Activated CD8-positive, alpha-beta T cell treated with anti-CD3 and anti-CD28 coated beads for 36 hours (primary cell): ENCODE measurements at regions not wholly inside any gene's neighbourhood (a gene's known extent, or its start where the extent isn't known, plus 50 kb on each side); places are given as distances from the start of the nearest gene placed in this dataset.

Experiments
- ATAC-seq: fragments of 200-7000 bp; cut with Tn5 transposase; one replicate; pipeline ENCODE4 v1.10.0; 2021; ENCODE audit warnings: mild to moderate bottlenecking, moderate library complexity
- CTCF ChIA-PET: fragments of 350-600 bp; sonication (Branson Sonifier 250); formaldehyde crosslinking; loops from one replicate; lab custom pipeline; 2021; ENCODE audit warnings: antibody characterized with exemption; lab: Charles Lee
- POLR2A ChIA-PET: fragments of 350-600 bp; sonication (Branson Sonifier 250); formaldehyde crosslinking; loops from one replicate; lab custom pipeline; 2021; ENCODE audit warnings: antibody characterized with exemption; lab: Charles Lee
- DNase-seq: peaks from one replicate; pipeline ENCODE4 v3.0.0-alpha.2; 2020
- H3K27ac Mint-ChIP-seq: one replicate; pipeline ENCODE4 v1.8.0; 2021; ENCODE audit warnings: mild to moderate bottlenecking, mixed read lengths
- H3K27me3 Mint-ChIP-seq: one replicate; pipeline ENCODE4 v1.8.0; 2021; ENCODE audit warnings: mixed read lengths
- H3K36me3 Mint-ChIP-seq: one replicate; pipeline ENCODE4 v1.8.0; 2021; ENCODE audit warnings: low read depth, mixed read lengths
- H3K4me1 Mint-ChIP-seq: one replicate; pipeline ENCODE4 v1.8.0; 2021; ENCODE audit warnings: low read depth, mixed read lengths
- H3K4me3 Mint-ChIP-seq: one replicate; pipeline ENCODE4 v1.8.0; 2021; ENCODE audit warnings: mild to moderate bottlenecking, moderate library complexity, mixed read lengths
- H3K9me3 Mint-ChIP-seq: one replicate; pipeline ENCODE4 v1.8.0; 2021; ENCODE audit warnings: mixed read lengths
- CTCF ChIP-seq: fragments of 200-600 bp; IDR thresholded peaks from one replicate; pipeline ENCODE4 v1.8.0; 2022; ENCODE audit warnings: antibody characterized with exemption, mild to moderate bottlenecking
- intact Hi-C: fragments of 100-400 bp; cut with micrococcal nuclease; formaldehyde crosslinking; loops from one replicate; pipeline ENCODE4 v1.10.0; 2022

DNA sequence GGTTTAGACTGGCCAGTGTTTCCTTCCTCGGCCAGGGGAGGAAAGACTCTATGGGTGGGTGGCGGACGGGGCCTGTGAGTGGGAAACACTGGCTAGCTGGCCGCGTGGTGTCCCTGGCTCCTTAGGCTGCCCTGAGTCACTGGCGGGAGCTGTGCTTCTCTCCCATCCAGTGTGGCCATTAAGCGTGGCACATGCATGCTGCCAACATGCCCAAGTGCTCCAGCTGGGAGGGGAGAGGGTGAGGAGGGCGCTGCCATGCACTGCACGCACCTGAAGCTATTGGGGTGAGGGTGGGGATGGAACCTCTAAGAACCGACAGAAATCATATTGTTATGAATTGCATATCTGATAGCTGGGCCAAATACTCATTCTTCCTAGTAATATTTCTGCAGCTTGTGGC is 270.8 kb downstream of the CALCRL start:
- CTCF ChIA-PET = no interaction called here
- intact Hi-C loops = no loop called here
- no peak overlapping the region for H3K4me3 Mint-ChIP-seq

DNA sequence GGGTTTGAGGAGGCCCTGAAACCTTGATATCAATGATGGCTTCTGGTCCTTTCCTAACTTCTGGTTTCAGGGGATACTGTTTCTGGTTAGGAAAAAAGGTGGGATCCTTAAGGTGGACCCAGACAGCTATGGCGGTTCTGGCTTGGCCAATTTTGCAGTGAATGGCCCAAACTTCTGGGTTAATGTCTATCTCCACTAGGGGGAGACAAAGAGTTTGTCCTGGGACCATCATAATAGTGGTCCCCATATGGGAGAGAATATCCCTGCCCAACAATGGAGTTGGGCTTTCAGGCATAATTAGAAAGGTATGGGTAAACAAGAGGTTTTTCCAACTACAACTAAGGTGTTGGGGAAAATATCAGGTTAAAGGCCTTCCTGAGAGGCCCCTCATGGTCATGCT is 273.5 kb downstream of the CALCRL start:
- POLR2A ChIA-PET = no interaction called here
- Mint-ChIP-seq H3K27ac (no peak overlapping the region), H3K36me3 (no peaks in the 10 kb centered on the region), H3K9me3 (no peaks in the 10 kb centered on the region), H3K4me1 (no peaks in the 10 kb centered on the region), H3K27me3 (no peaks in the 10 kb centered on the region), H3K4me3 (no peak overlapping the region)
- no peak for ATAC-seq
- TF ChIP-seq CTCF = peak; percentile 59
- intact Hi-C loops = no loop called here
- CTCF ChIA-PET = no interaction called here
- no peak for DNase-seq

More for the DNA sequence above, 270.8 kb downstream of the CALCRL start:
- no peaks in the 10 kb centered on the region for H3K9me3 Mint-ChIP-seq
- TF ChIP-seq CTCF = no peak
- ATAC-seq (no peak), DNase-seq (no peak)
- H3K4me1 Mint-ChIP-seq = no peaks in the 10 kb centered on the region
- POLR2A ChIA-PET = no interaction called here
- H3K27ac Mint-ChIP-seq = no peak overlapping the region
- H3K27me3 Mint-ChIP-seq = no peaks in the 10 kb centered on the region
- no peaks in the 10 kb centered on the region for H3K36me3 Mint-ChIP-seq

DNA sequence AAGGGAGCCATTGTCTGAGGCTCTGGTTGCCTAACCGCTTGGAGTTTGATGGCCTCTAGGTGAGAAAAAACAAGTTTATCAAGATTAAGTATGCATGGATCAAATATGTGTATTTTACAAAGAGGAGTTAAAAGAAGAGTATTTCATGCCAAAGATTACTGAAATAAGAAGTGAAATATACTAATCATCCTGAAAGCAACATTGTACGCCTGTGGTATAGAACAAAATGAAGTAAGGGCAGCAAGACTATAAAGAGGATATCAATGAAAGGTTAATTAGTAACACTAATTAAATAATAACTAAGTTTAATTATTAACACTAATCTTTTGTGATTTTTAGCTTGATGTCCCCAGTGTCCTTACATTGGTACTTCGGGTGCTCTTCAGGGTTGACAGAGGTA is 276.7 kb downstream of the CALCRL start:
- H3K4me1 Mint-ChIP-seq = no peaks in the 10 kb centered on the region
- DNase-seq = no peak
- no peak overlapping the region for H3K4me3 Mint-ChIP-seq
- ChIA-PET CTCF (no interaction called here), POLR2A (no interaction called here)
- no peak overlapping the region for H3K27ac Mint-ChIP-seq
- H3K36me3 Mint-ChIP-seq = no peaks in the 10 kb centered on the region
- TF ChIP-seq CTCF = no peak
- no peaks in the 10 kb centered on the region for H3K27me3 Mint-ChIP-seq
- H3K9me3 Mint-ChIP-seq = no peaks in the 10 kb centered on the region
- ATAC-seq = no peak
- intact Hi-C loops = no loop called here

DNA sequence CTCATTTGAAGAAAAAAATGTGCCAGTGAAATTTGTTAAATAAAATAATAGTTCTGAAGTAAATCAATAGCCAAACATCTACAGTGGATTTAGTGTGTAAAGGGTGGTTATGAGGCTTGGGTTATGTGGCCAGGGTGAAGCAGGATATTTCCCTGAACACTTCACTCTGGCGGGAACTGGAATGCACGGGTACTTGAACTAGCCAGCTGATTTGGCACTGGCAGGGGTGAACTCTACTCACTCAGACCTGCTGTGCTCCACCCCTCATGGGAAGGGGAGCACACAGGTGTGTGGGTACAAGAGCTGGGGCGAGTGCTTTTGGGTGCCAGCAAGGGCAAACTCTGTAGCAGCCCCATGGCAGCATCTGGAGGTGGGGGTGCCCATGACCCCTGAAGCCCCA is 278.2 kb downstream of the CALCRL start:
- CTCF ChIA-PET = no interaction called here
- ATAC-seq = no peak
- H3K9me3 Mint-ChIP-seq = no peaks in the 10 kb centered on the region
- no peaks in the 10 kb centered on the region for H3K4me1 Mint-ChIP-seq
- no peak for TF ChIP-seq CTCF
- H3K27ac Mint-ChIP-seq = no peak overlapping the region
- H3K4me3 Mint-ChIP-seq = no peak overlapping the region
- POLR2A ChIA-PET = no interaction called here
- H3K27me3 Mint-ChIP-seq = no peaks in the 10 kb centered on the region
- DNase-seq = no peak
- intact Hi-C loops = no loop called here
- H3K36me3 Mint-ChIP-seq = no peaks in the 10 kb centered on the region

- ChIA-PET POLR2A (no interaction called here), CTCF (no interaction called here)
- H3K4me1 Mint-ChIP-seq = no peaks in the 10 kb centered on the region
- no peaks in the 10 kb centered on the region for H3K27me3 Mint-ChIP-seq
- no peak for ATAC-seq
- no peaks in the 10 kb centered on the region for H3K36me3 Mint-ChIP-seq
- H3K9me3 Mint-ChIP-seq = no peaks in the 10 kb centered on the region
- TF ChIP-seq CTCF = no peak
- no peak overlapping the region for H3K4me3 Mint-ChIP-seq
- H3K27ac Mint-ChIP-seq = no peak overlapping the region
- DNase-seq = no peak
- intact Hi-C loops = no loop called here
Observed at GRCh38 chr2:187168720-187169713, 279.0 kb downstream of the CALCRL start.
